Endothelial cell of umbilical vein (primary cell): ENCODE measurements at regions not wholly inside any gene's neighbourhood (a gene's known extent, or its start where the extent isn't known, plus 50 kb on each side); places are given as distances from the start of the nearest gene placed in this dataset.

Experiments used
- BruUV-seq: library from RNA; stranded (reverse); fragments of 400-500 nt; replicated peaks from 2 replicates; lab custom pipeline; 2021; lab: Mats Ljungman, UMichigan
- CTCF ChIA-PET: fragments of 300-600, 350-600 bp; sonication (Branson Sonifier 250); formaldehyde crosslinking; loops from one replicate; lab custom pipeline; 2021; ENCODE audit warnings: antibody characterized with exemption, inconsistent platforms; lab: Charles Lee
- POLR2A ChIA-PET: fragments of 300-600, 350-600 bp; sonication (Branson Sonifier 250); formaldehyde crosslinking; loops from one replicate; lab custom pipeline; 2021; ENCODE audit warnings: antibody characterized with exemption, inconsistent platforms; lab: Charles Lee
- DNase-seq: peaks from one replicate; pipeline ENCODE4 v3.0.0-alpha.2; 2011; ENCODE audit warnings: low read depth, low spot score
- FAIRE-seq: peaks from 2 replicates; lab custom pipeline; 2011; peaks lifted over from hg19 to GRCh38; lab: Jason Lieb, UNC
- H2AFZ ChIP-seq: 2 replicates; pipeline ENCODE4 v1.6.0; 2012; ENCODE audit warnings: low read depth, low read length, control low read depth, inconsistent platforms
- H3K27ac ChIP-seq: 2 replicates; pipeline ENCODE4 v1.5.1; 2011; ENCODE audit warnings: low read depth, mild to moderate bottlenecking, control low read depth, low read length, moderate library complexity; ENCODE audit not compliant: insufficient read depth
- H3K27me3 ChIP-seq, 2 experiments: 2 replicates each; pipeline versions ENCODE4 v1.6.0 to v1.6.1; 2011; ENCODE audit warnings: low read length in 2 of 2, mixed read lengths in 1 of 2; ENCODE audit not compliant: control insufficient read depth in 2 of 2, insufficient read depth in 2 of 2
- H3K36me3 ChIP-seq, 2 experiments: 2 replicates in 1 of 2; 3 replicates in 1 of 2; pipeline ENCODE4 v1.5.1; 2011; ENCODE audit warnings: low read length in 2 of 2, mild to moderate bottlenecking in 1 of 2, moderate library complexity in 1 of 2; ENCODE audit not compliant: control insufficient read depth in 2 of 2, insufficient read depth in 2 of 2; ENCODE audit errors: extremely low read depth in 1 of 2
- H3K4me1 ChIP-seq: 3 replicates; pipeline ENCODE4 v1.5.1; 2011; ENCODE audit warnings: mild to moderate bottlenecking, low read length; ENCODE audit not compliant: control insufficient read depth, insufficient read depth; ENCODE audit errors: extremely low read depth
- H3K4me2 ChIP-seq: 2 replicates; pipeline ENCODE4 v1.6.1; 2011; ENCODE audit warnings: low read length, control low read depth, mixed read lengths; ENCODE audit not compliant: insufficient read depth
- H3K4me3 ChIP-seq, 3 experiments: fragments of 200-600 bp in 1 of 3; sonication (generic), shearing (Covaris generic) in 1 of 3; replicated peaks in 1 of 3; 2 replicates each; pipeline ENCODE4 v1.5.1; 2011 to 2016; ENCODE audit warnings: control low read depth in 3 of 3, low read length in 3 of 3, mild to moderate bottlenecking in 2 of 3, inconsistent platforms in 1 of 3, low read depth in 1 of 3, moderate library complexity in 1 of 3; ENCODE audit not compliant: insufficient read depth in 1 of 3
- H3K79me2 ChIP-seq: 2 replicates; pipeline ENCODE4 v1.6.0; 2012; ENCODE audit warnings: low read length, inconsistent platforms; ENCODE audit not compliant: control insufficient read depth, insufficient read depth
- H3K9ac ChIP-seq: replicated peaks from 2 replicates; pipeline ENCODE3; 2011; ENCODE audit warnings: low read length, control low read depth; ENCODE audit not compliant: insufficient read depth; ENCODE audit errors: extremely low read depth
- H3K9me1 ChIP-seq: replicated peaks from 3 replicates; pipeline ENCODE4 v1.6.0; 2011; ENCODE audit warnings: mild to moderate bottlenecking, low read length; ENCODE audit not compliant: control insufficient read depth, insufficient read depth; ENCODE audit errors: extremely low read depth
- H3K9me3 ChIP-seq: replicated peaks from 2 replicates; pipeline ENCODE4 v1.5.1; 2012; ENCODE audit warnings: low read length, inconsistent platforms; ENCODE audit not compliant: control insufficient read depth, insufficient read depth
- H4K20me1 ChIP-seq: replicated peaks from 2 replicates; pipeline ENCODE3; 2011; ENCODE audit warnings: mild to moderate bottlenecking, low read length; ENCODE audit not compliant: control insufficient read depth, insufficient read depth; ENCODE audit errors: extremely low read depth
- CTCF ChIP-seq, 2 donors: IDR thresholded peaks; 1 replicate in 1 of 2; 2 replicates in 1 of 2; pipeline ENCODE4 v1.5.1; 2011; ENCODE audit warnings: low read length in 2 of 2, mild to moderate bottlenecking in 2 of 2, moderate library complexity in 2 of 2, control low read depth in 1 of 2, inconsistent platforms in 1 of 2, low read depth in 1 of 2; ENCODE audit not compliant: insufficient read depth in 1 of 2; ENCODE audit errors: extremely low read depth in 1 of 2
- EZH2 ChIP-seq: IDR thresholded peaks from 2 replicates; pipeline ENCODE4 v1.6.1; 2012; ENCODE audit warnings: borderline replicate concordance, low read depth, mild to moderate bottlenecking, moderate library complexity, low read length, inconsistent platforms; ENCODE audit not compliant: severe bottlenecking
- FOS ChIP-seq: IDR thresholded peaks from 2 replicates; pipeline ENCODE4 v1.6.1; 2011; ENCODE audit warnings: mild to moderate bottlenecking, low read length, moderate library complexity, borderline replicate concordance; ENCODE audit not compliant: insufficient read depth
- GATA2 ChIP-seq: IDR thresholded peaks from 2 replicates; pipeline ENCODE4 v1.7.0; 2011; ENCODE audit warnings: low read depth, mild to moderate bottlenecking, moderate library complexity, mixed read lengths, low read length; ENCODE audit not compliant: insufficient read length, insufficient read depth
- JUN ChIP-seq: IDR thresholded peaks from 2 replicates; pipeline ENCODE4 v1.6.1; 2011; ENCODE audit warnings: borderline replicate concordance, low read depth; ENCODE audit not compliant: insufficient read length, insufficient read depth
- MAX ChIP-seq: IDR thresholded peaks from 2 replicates; pipeline ENCODE4 v1.6.1; 2011; ENCODE audit not compliant: insufficient read depth, insufficient read length
- MYC ChIP-seq: IDR thresholded peaks from one replicate; pipeline ENCODE4 v1.6.1; 2011; ENCODE audit warnings: mild to moderate bottlenecking, low read depth, low read length
- POLR2A ChIP-seq: IDR thresholded peaks from 2 replicates; pipeline ENCODE4 v1.6.1; 2012; ENCODE audit warnings: low read depth, mild to moderate bottlenecking, control low read depth, low read length
- POLR2AphosphoS5 ChIP-seq: IDR thresholded peaks from 2 replicates; pipeline ENCODE4 v1.6.1; 2012; ENCODE audit warnings: low read depth, mild to moderate bottlenecking, control low read depth, low read length, moderate library complexity; ENCODE audit not compliant: insufficient read depth
- dilution Hi-C: fragments of 300-500 bp; cut with MboI; formaldehyde crosslinking; loops from one replicate; pipeline ENCODE4 v1.15.0; 2019; ENCODE audit warnings: low sequenced_read_pairs; ENCODE audit not compliant: extremely low pct_ligation_motif_present
- intact Hi-C: fragments of 100-400 bp; cut with micrococcal nuclease; formaldehyde crosslinking; loops from one replicate; pipeline ENCODE4 v1.10.0; 2022

GRCh38 chr2:119062179-119062578 lies 96.4 kb downstream of the C1QL2 start:
- ChIA-PET CTCF (no interaction called here), POLR2A (no interaction called here)
- Histone ChIP-seq H3K4me1 (no peaks in the 10 kb centered on the region), H3K4me2 (no peak overlapping the region), H2AFZ (no peak overlapping the region), H3K9ac (no peak overlapping the region), H3K9me1 (no peaks in the 10 kb centered on the region), H3K9me3 (no peaks in the 10 kb centered on the region), H3K4me3 (no peak overlapping the region), H3K27me3 (no peaks in the 10 kb centered on the region), H3K36me3 (no peaks in the 10 kb centered on the region), H3K27ac (no peak overlapping the region), H3K79me2 (no peaks in the 10 kb centered on the region), H4K20me1 (no peaks in the 10 kb centered on the region)
- DNase-seq (no peak), FAIRE-seq (no peak)
- BruUV-seq, result no TSS peak
- intact Hi-C loops, result no loop called here
- dilution Hi-C loops, result no loop called here
- no peak for TF ChIP-seq MAX
- no peak for TF ChIP-seq GATA2
- TF ChIP-seq POLR2A, result no peak
- no peak for TF ChIP-seq POLR2AphosphoS5

- ChIA-PET CTCF (no interaction called here), POLR2A (no interaction called here)
- Histone ChIP-seq H3K4me3 (no peak overlapping the region), H3K9me1 (no peaks in the 10 kb centered on the region), H3K9ac (no peak overlapping the region), H4K20me1 (no peaks in the 10 kb centered on the region), H3K27me3 (no peaks in the 10 kb centered on the region), H3K79me2 (no peaks in the 10 kb centered on the region), H3K27ac (no peak overlapping the region), H3K9me3 (no peaks in the 10 kb centered on the region), H3K4me1 (no peaks in the 10 kb centered on the region), H3K4me2 (no peak overlapping the region), H3K36me3 (no peaks in the 10 kb centered on the region), H2AFZ (no peak overlapping the region)
- DNase-seq (no peak), FAIRE-seq (no peak)
- TF ChIP-seq FOS, result no peak
- TF ChIP-seq MYC, result no peak
- TF ChIP-seq CTCF (IDR thresholded peaks at IDR 0.05; ENCODE audit: extremely low read depth in 1 of 2, insufficient read depth in 1 of 2, low read depth in 1 of 2, low read length in 2 of 2), result no peak
- no peak for TF ChIP-seq JUN
- TF ChIP-seq EZH2, result no peak
- TF ChIP-seq GATA2, result no peak
- TF ChIP-seq MAX, result no peak
- no peak for TF ChIP-seq POLR2AphosphoS5
- no peak for TF ChIP-seq POLR2A
- intact Hi-C loops (no loop called here), dilution Hi-C loops (no loop called here)
- no TSS peak for BruUV-seq
These were observed 98.6 kb downstream of the C1QL2 start for GRCh38 chr2:119059940-119060339.
